ENCODE measurements at regions not wholly inside any gene's neighbourhood (a gene's known extent, or its start where the extent isn't known, plus 50 kb on each side); places are given as distances from the start of the nearest gene placed in this dataset.

- H3K27ac ChIP-seq = no peak overlapping the region
- no peak for TF ChIP-seq CTCF (conservative IDR thresholded peaks at IDR 0.05; ENCODE audit: low read depth, low read length)
- H3K9ac ChIP-seq = no peak overlapping the region
- H3K27me3 ChIP-seq (ENCODE audit: insufficient read depth, low read depth) = no peaks in the 10 kb centered on the region
- H3K79me2 ChIP-seq (ENCODE audit: insufficient read depth, low read depth) = no peaks in the 10 kb centered on the region
- no peaks in the 10 kb centered on the region for H3K36me3 ChIP-seq (ENCODE audit: insufficient read depth)
- no peak overlapping the region for H3K4me3 ChIP-seq (IDR thresholded peaks at IDR 0.05; ENCODE audit: insufficient read depth, low read depth, low read length)
- no peak overlapping the region for H2AFZ ChIP-seq (ENCODE audit: low read depth)
- H3K4me2 ChIP-seq = no peak overlapping the region
- H4K20me1 ChIP-seq (ENCODE audit: insufficient read depth) = no peaks in the 10 kb centered on the region
- H3K4me1 ChIP-seq (ENCODE audit: low read depth, poor library complexity, severe bottlenecking) = no peaks in the 10 kb centered on the region
Observed at GRCh38 chr13:75016225-75016624, 465.7 kb downstream of the TBC1D4 start.

- Histone ChIP-seq H3K27ac (no peak overlapping the region), H3K79me2 (ENCODE audit: insufficient read depth, low read depth) (no peaks in the 10 kb centered on the region), H3K36me3 (ENCODE audit: insufficient read depth) (no peaks in the 10 kb centered on the region), H4K20me1 (ENCODE audit: insufficient read depth) (no peaks in the 10 kb centered on the region), H3K27me3 (ENCODE audit: insufficient read depth, low read depth) (no peaks in the 10 kb centered on the region), H3K4me3 (IDR thresholded peaks at IDR 0.05; ENCODE audit: insufficient read depth, low read depth, low read length) (no peak overlapping the region), H2AFZ (ENCODE audit: low read depth) (no peak overlapping the region), H3K4me1 (ENCODE audit: low read depth, poor library complexity, severe bottlenecking) (no peaks in the 10 kb centered on the region), H3K4me2 (no peak overlapping the region), H3K9ac (no peak overlapping the region)
- no peak for TF ChIP-seq CTCF (conservative IDR thresholded peaks at IDR 0.05; ENCODE audit: low read depth, low read length)
Observed at GRCh38 chr13:75013818-75014217, 468.2 kb downstream of the TBC1D4 start.

DNA sequence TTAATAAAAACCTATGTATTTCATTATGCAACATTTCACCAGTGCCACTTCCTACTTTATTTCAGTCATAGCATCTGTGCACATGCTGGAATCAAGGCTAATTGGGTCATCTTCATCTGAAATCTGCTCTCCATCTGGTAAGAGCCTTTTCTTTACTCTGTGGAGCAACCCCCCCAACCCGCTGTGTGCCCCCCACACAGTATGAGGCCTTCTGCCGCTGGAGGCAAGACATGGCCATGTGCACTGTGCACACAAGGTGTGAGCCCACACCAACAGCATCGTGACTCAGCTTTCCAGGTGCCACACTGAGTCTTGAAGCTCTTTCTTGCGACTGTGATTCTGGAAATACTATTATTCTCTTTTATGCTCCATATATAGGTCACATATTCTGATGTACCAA is 471.0 kb downstream of the TBC1D4 start:
- Histone ChIP-seq H3K36me3 (ENCODE audit: insufficient read depth) (no peaks in the 10 kb centered on the region), H3K4me3 (IDR thresholded peaks at IDR 0.05; ENCODE audit: insufficient read depth, low read depth, low read length) (no peak overlapping the region), H4K20me1 (ENCODE audit: insufficient read depth) (no peaks in the 10 kb centered on the region), H3K4me1 (ENCODE audit: low read depth, poor library complexity, severe bottlenecking) (no peaks in the 10 kb centered on the region), H3K4me2 (no peak overlapping the region), H3K27me3 (ENCODE audit: insufficient read depth, low read depth) (no peaks in the 10 kb centered on the region), H2AFZ (ENCODE audit: low read depth) (no peak overlapping the region), H3K9ac (no peak overlapping the region), H3K79me2 (ENCODE audit: insufficient read depth, low read depth) (no peaks in the 10 kb centered on the region), H3K27ac (no peak overlapping the region)
- TF ChIP-seq CTCF (conservative IDR thresholded peaks at IDR 0.05; ENCODE audit: low read depth, low read length) = no peak

GRCh38 chr13:75008926-75009325 is 473.0 kb downstream of the TBC1D4 start:
- H3K27me3 ChIP-seq (ENCODE audit: insufficient read depth, low read depth) = no peaks in the 10 kb centered on the region
- H2AFZ ChIP-seq (ENCODE audit: low read depth) = no peak overlapping the region
- no peak for TF ChIP-seq CTCF (conservative IDR thresholded peaks at IDR 0.05; ENCODE audit: low read depth, low read length)
- H3K4me3 ChIP-seq (IDR thresholded peaks at IDR 0.05; ENCODE audit: insufficient read depth, low read depth, low read length) = no peak overlapping the region
- H4K20me1 ChIP-seq (ENCODE audit: insufficient read depth) = no peaks in the 10 kb centered on the region
- no peaks in the 10 kb centered on the region for H3K36me3 ChIP-seq (ENCODE audit: insufficient read depth)
- no peak overlapping the region for H3K4me2 ChIP-seq
- H3K9ac ChIP-seq = no peak overlapping the region
- H3K79me2 ChIP-seq (ENCODE audit: insufficient read depth, low read depth) = no peaks in the 10 kb centered on the region
- no peak overlapping the region for H3K27ac ChIP-seq
- no peaks in the 10 kb centered on the region for H3K4me1 ChIP-seq (ENCODE audit: low read depth, poor library complexity, severe bottlenecking)

DNA sequence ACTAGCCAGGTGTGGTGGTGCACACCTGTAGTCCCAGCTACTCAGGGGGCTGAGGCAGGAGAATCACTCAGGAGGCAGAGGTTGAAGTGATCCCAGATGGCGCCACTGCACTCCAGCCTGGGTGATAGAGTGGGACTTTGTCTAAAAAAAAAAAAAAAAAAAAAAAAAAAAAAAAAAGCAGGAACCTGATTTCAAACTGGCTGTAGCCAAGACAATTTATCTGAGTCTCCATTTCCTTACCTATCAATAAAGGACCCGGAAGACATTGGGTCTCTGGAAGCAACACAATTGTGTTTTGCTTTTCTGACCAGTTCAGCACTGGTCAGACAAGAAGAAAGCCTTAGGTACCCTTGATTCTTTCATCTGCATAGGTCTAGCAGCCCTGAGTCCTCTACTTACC is 491.0 kb downstream of the TBC1D4 start:
- no peak for TF ChIP-seq CTCF (conservative IDR thresholded peaks at IDR 0.05; ENCODE audit: low read depth, low read length)

More for the DNA sequence above, 491.0 kb downstream of the TBC1D4 start:
- Histone ChIP-seq H2AFZ (ENCODE audit: low read depth) (no peak overlapping the region), H3K27ac (no peak overlapping the region), H3K9ac (no peak overlapping the region), H4K20me1 (ENCODE audit: insufficient read depth) (no peaks in the 10 kb centered on the region), H3K4me1 (ENCODE audit: low read depth, poor library complexity, severe bottlenecking) (no peaks in the 10 kb centered on the region), H3K36me3 (ENCODE audit: insufficient read depth) (no peaks in the 10 kb centered on the region), H3K4me3 (IDR thresholded peaks at IDR 0.05; ENCODE audit: insufficient read depth, low read depth, low read length) (no peak overlapping the region), H3K4me2 (no peak overlapping the region), H3K79me2 (ENCODE audit: insufficient read depth, low read depth) (no peaks in the 10 kb centered on the region), H3K27me3 (ENCODE audit: insufficient read depth, low read depth) (no peaks in the 10 kb centered on the region)

Measured in KMS-11 (cell line).